HG02642 (cell line): ENCODE measurements at regions not wholly inside any gene's neighbourhood (a gene's known extent, or its start where the extent isn't known, plus 50 kb on each side); places are given as distances from the start of the nearest gene placed in this dataset.
"Not testable (repeated sequence)": the region's sequence is repeated elsewhere in the genome, so short reads cannot be mapped to it uniquely, and the experiment has no call there.

ENCODE experiments used
- ATAC-seq: cut with Tn5 transposase; IDR thresholded peaks from one replicate; pipeline ENCODE4 v1.9.1; 2021; ENCODE audit warnings: mild to moderate bottlenecking; ENCODE audit not compliant: unreplicated experiment, poor library complexity

- ATAC-seq: no peak
Observed at GRCh38 chr7:50251765-50252164, 52.8 kb upstream of the IKZF1 start.

DNA sequence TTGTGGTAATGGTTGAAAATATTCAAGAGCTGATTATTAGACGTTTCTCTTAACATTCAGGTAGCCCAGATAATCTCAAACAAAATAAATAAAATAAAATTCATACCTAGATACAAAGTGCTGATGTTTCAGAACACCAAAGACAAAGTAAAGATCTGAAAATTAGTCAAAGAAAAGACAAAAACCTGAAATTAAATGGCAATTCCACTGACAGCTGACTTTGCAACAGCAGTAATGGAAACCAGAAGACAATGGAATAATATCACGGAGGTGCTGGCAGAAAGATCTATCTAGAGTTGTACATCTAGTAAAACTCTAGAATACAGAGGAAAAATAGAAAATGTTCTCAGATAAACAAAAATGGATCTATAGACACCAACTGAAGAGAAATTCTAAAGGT is 58.0 kb upstream of the IKZF1 start:
- no peak for ATAC-seq

DNA sequence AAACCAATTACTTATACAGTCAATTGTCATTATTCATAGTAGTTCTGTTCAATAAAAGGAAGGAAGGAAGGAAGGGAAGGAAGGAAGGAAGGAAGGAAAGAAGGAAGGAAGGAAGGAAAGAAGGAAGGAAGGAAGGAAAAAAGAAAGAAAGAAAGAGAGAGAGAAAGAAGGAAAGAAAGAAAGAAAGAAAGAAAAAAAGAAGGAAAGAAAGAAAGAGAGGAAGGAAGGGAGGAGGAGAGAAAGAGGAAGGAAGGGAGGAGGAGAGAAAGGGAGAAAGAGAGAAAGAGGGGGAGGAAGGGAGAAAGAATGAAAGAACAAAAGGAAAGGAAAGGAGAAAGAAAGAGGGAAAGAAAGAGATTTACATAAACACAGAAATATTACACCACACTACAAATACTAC is 62.4 kb upstream of the IKZF1 start:
- ATAC-seq: not testable (repeated sequence)

DNA sequence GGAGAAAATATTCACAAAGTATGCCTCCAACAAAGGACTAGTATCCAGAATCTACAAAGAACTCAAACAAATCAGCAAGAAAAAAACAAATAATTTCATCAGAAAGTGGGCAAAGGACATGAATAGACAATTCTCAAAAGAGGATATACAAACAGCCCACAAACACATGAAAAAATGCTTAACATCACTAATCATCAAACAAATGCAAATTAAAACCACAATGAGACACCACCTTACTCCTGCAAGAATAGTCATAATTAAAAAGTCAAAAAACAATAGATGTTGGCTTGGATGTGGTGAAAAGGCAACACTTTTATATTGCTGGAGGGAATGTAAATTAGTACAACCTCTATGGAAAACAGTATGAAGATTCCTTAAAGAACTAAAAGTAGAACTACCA is 63.8 kb upstream of the IKZF1 start:
- not testable (repeated sequence) for ATAC-seq

GRCh38 chr7:50229964-50230363 is 74.6 kb upstream of the IKZF1 start:
- no peak for ATAC-seq

GRCh38 chr7:50228148-50228547 is 76.4 kb upstream of the IKZF1 start:
- no peak for ATAC-seq

DNA sequence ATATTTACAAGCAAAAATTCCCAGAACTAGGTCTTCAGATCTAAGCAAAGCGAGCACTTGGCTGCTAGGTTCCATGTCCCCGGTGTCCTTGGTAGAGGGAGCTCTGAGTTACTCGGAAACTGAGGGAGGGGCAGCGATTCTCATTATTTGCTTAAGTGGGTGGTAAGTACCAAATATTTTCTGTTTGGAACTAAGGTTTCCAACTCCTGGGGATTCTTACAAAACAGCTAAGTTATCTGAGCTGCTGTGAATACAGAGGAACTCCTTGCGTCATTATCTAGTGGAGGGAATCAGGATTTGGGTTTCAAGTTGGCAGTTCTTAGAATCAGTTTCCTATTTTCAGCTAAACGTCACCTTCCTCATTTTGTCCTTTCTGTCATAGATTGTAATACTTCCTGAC is 76.8 kb upstream of the IKZF1 start:
- no peak for ATAC-seq

DNA sequence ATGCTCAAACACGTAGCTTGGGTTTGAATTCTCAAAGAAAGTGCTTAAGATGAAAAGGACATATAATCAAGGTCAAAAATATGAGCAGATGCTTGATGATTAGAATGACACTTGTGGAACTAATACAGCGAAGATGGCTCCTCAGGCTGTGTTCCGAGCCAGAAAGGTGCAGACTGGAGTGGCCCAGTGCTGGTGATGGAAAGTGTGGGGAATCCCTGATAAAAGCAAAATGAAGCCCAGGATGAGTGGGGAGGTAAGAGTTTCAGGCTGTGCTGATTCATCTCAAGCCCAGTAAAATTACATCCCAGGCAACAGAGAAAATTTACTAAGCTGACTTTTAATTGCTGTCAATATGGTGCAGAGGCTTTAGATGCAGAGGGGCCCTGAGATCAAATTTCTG is 77.8 kb upstream of the IKZF1 start:
- ATAC-seq: no peak

DNA sequence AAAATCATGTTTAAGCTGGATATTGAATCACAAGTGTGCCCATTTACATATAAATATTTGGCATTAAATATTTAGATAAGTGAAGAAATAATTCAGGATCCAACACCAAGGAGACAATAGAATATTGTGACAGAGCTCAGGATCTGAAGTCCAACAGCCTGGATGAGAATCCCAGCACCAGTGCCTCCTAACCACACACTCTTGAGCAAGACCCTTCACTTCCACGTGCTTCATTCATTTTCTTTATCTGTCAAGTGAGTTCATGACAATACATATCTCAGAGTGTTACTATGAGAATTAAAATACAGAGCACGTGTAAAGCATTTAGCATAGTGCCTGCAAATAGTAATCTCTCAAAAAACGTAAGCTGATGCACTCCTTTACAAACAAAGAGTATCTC is 78.4 kb upstream of the IKZF1 start:
- no peak for ATAC-seq

- no peak for ATAC-seq
Observed at GRCh38 chr7:50221433-50221832, 83.1 kb upstream of the IKZF1 start.

- no peak for ATAC-seq
Observed at GRCh38 chr7:50221028-50221427, 83.5 kb upstream of the IKZF1 start.

- ATAC-seq: no peak
Observed at GRCh38 chr7:50220273-50220672, 84.2 kb upstream of the IKZF1 start.

DNA sequence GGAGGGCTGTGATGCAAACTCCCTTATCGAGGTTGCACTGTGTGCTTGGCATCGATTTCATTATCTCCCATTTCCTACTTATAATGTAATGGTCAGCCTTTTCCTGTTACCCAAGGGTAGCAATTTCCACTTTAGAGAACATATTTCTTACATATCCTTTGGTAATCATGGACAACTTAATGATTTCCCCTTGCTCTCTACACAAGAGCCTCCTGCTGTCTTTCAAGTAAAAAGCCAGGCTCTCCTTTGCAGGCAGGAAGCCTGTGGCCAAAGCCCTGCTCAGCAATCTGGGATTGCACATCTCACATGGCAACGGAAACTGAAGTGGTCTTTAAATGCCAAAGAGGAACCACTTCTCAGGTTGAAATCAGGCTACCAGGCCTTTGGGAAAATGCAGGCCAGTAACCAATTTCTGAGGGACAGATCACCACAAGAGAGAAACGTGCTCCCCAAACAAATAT is 86.7 kb upstream of the IKZF1 start:
- no peak for ATAC-seq

DNA sequence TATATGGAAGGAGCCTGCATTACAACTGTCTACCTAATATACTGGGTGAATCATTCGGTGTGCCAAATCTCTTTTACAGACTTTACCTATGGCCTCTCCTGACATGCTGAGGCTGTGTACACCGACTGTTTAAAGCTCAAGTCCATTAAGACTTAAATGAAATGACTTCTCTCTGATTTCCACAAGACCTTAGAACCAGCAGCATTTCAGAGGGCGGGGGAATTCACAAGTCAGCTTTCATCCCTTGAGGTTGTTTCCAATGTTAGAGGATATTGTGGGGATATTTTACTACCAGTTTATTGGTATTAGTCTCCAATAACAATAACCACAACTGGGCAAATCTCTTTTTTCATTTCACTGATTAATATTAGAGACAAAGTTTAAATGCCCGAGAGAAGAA is 87.1 kb upstream of the IKZF1 start:
- no peak for ATAC-seq

DNA sequence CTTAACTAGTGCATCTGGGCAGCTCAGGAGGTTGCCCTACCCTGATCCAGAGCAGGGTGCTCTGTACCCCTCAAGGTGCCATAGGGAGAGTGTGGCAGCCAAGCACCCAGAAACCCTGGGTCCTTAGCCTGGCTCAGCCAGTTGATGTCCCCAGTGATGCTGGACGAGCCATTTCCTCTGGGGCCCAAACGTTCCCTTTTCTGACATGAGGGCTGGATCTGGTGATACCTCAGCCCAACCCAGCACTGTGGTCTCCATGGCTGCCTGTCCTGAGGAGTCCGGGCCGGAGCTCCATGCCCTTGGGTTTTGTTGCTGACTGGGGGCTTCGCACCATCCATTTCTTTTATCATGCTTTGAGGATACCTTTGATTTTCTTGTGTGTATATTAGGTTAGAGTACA is 87.9 kb upstream of the IKZF1 start:
- ATAC-seq: no peak

- ATAC-seq: no peak
Observed at GRCh38 chr7:50214771-50215170, 89.7 kb upstream of the IKZF1 start.

DNA sequence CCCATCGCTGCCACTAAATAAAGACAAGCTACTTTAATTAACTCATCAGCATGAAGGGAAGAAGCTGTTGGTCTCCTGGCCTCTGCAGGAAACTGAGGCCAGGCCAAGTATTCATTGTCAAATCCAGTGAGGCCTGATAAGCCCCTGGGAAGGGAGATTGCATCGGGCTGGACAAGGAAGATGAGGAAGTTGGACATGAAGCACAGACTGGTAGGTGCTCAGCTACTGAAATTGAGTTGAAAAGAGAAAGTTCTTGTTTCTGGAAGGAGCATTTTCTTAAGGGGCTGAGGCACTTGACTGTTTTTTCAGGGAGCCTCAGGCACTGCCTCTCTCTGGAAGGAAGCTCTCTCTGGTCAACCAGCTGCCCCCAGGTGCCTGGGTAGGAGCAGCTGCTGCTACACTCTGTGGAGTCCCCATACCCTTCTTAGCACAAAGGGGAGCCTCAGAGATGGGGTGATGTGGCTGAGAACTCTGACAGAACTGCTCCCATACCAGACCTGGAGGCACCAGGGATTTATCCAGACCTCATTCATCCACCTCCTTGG is 90.3 kb upstream of the IKZF1 start:
- ATAC-seq: no peak

DNA sequence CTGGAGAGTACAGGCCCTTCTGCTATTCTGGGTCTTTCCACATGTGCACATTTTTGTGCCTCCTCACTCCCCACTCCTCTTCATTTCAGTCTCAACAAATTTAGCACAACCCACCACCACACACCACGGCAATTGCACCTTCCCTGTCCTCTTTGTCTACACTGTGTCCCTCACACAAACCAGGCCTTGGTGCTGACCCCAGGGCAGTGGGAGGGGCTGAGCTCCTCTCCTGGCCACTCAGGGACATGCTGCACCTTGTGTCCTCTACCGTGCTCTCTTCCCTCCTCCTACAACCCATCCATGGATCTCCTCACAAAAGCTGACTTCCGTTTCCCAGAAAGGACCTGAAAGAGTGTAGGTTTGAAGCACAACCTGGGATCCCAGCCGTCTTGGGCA is 90.9 kb upstream of the IKZF1 start:
- ATAC-seq: no peak

DNA sequence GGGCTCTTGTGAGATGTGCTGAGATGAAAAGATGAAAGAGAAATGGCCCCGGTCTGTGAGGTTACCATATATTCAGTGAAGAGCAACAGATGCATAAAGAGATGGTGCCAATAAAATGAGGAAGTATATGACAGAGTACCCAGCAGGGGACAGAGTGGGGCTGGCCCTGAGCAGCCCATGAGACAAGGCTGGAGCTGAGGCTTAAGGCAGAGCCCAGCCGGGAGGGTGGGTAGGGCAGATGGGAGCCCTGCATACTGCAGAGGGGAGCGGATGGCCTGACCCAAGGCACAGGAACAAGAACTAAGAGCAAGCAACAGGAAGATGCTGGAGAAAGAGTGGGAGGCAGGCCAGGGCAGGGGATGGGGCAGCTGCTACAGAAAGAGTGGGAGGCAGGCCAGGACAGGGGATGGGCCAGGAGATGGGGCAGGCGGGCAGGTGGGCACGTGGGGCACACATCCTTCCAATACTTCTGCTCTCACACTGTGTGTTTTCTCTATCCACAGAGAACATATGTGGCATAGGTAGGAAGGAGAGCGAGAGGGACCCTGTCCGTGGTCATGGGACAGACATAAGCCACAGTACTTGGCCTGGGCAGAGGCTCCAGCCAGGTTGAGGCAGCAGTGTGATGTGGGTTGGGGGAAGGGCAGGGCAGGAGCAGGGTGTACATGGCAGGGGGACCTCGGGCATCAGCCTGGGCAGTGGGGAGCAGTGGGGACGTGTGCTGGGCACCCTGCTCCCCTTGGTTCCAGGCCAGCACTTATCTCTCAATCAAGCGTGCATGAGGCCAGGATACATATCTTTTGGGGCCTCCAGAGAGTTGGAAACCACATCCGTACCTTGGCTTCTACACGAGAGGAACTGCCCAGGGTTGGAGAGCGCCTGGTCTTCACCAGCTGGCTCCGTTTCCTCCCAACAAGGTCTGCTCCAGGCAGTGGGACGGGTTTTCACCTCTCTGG is 91.6 kb upstream of the IKZF1 start:
- peak; percentile 39 for ATAC-seq

DNA sequence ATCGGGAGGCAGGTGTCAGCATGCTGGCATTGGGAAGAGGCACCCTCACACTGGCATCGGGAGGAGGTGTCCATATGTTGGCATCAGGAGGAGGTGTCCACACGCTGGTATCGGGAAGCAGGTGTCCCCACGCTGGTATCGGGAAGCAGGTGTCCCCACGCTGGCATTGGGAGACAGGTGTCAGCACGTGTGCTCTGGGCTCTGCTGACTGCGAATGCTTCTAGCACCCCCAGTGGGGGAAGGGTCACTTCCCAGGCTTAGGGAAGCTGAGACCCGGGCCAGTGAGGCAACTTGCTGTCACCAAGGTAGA is 92.5 kb upstream of the IKZF1 start:
- no peak for ATAC-seq

DNA sequence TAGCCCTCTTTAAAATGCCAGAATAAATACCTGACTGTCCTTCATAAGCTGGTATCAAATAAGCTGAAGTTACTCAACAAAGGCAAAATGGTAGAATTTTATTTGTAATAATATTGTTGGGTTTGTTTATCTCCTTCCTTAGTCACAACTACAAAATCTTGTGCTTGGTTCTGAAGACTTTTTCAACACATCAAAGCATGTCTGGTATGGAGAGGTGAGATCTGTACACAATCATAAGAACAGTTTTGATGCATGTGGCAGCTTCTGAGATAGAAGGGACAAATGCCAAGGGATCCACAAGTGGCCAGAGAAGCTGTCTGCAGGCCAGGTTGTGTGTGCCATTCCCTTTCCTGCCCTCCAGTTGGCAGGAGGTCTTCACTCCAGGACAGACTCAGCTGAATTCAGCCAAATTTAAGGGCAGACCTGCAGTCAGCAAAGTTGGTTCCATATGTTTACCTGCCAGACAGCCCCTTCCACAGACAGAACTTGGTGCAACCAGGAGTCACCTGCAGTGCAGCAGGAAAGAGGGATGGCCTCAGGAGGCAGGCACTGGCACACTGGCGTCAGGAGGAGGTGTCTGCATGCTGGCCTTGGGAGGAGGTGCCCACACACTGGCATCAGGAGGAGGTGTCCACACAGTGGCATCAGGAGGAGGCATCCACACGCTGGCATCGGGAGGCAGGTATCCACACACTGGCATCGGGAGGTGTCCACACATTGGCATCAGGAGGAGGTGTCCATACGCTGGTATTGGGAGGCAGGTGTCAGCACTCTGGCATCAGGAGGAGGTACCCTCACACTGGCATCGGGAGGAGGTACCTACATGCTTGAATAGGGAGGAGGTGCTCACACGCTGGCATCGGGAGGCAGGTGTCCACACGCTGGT is 93.1 kb upstream of the IKZF1 start:
- ATAC-seq: no peak
